ENCODE measurements at regions not wholly inside any gene's neighbourhood (a gene's known extent, or its start where the extent isn't known, plus 50 kb on each side); places are given as distances from the start of the nearest gene placed in this dataset.
A peak's percentile ranks its signal among the peaks of the same experiment; 100 is the strongest.
"Not testable (repeated sequence)": the region's sequence is repeated elsewhere in the genome, so short reads cannot be mapped to it uniquely, and the experiment has no call there.

- DNase-seq (ENCODE audit: low spot score): no peak
- no peak for FAIRE-seq
These were observed 153.0 kb downstream of the ASB9 start for GRCh38 chrX:15116900-15117299.

- DNase-seq (ENCODE audit: low spot score) (no peak), FAIRE-seq (no peak)
These were observed 154.9 kb downstream of the ASB9 start for GRCh38 chrX:15114743-15115566.

- FAIRE-seq (no peak), DNase-seq (ENCODE audit: low spot score) (no peak)
These were observed 162.4 kb downstream of the ASB9 start for GRCh38 chrX:15107367-15107988.

DNA sequence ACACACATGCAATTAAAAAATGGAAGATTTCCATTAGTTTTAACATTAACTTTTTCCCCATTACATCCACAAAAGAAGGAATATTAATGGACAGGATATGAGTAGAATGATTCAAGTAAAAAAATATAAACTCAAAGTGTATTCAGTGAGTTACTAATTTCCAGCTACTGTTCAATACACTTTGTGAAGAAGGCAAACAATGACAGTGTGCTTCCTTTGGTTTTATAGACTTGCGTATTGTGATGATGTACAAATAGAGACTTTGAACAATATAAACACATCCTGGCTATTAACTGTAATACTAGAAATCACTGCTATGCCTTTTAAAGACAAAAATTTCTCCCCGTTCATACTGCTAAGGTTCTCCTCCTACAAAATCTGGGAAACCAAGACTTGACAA is 171.4 kb downstream of the ASB9 start:
- DNase-seq (ENCODE audit: low spot score) (no peak), FAIRE-seq (no peak)

DNA sequence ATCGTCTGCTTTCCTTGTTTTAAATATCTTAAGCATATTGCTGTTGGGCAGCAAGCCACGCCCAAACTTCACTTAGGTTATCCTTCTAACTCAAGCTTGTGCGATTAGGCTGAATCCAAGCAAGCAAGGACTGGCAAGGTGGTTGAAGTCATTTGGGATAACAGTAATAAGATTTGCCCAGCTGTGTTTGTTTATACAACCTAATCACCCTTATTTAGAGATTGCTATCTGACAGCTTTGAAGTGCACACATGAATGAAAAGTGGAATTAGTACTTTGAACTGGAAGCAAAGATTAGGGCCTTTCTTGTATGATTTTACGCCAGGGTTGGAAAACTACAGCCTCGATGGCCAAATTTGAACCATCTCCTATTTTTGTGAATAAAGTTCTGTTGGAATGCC is 182.1 kb downstream of the ASB9 start:
- FAIRE-seq: no peak

GRCh38 chrX:15073313-15073712 is 196.6 kb downstream of the ASB9 start:
- FAIRE-seq (no peak), DNase-seq (ENCODE audit: low spot score) (no peak)

More for the DNA sequence above, 182.1 kb downstream of the ASB9 start:
- no peak for DNase-seq (ENCODE audit: low spot score)

DNA sequence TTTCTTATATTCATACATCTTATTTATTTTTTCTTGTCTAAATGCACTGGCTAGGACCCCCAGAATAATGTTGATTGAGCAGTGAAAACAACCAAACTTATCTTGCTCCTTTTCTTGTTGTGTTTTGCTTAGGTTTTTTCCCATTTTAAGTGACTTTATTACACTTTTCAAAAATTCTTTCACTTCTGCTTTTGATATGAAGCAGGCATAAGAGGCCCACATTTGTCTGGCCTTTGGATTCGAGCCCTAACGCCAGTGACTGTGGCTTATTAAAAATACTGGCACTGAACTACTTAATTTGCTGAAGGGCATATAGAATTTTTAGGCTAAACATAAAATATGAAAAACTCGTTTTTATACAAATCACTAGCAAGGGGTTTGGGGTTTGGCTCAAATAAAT is 197.0 kb downstream of the ASB9 start:
- no peak for DNase-seq (ENCODE audit: low spot score)
- FAIRE-seq: no peak

DNA sequence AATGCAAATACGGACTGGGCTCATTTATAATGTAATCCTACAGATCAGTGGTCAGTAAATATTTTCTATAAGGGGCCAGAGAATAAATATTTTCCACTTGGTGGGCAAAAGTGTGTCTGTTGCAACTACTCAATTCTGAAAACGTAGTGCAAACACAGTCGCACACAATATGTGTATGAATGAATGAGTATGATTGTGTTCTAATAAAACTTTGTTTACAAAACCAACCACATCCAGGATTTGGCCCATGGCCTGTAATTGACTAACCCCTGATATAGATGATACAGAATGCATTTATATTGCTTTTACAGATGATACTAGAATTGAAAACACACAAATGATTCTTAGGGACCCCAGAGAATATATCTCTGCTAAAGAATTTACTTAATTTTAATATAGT is 197.6 kb downstream of the ASB9 start:
- FAIRE-seq: no peak
- no peak for DNase-seq (ENCODE audit: low spot score)

- DNase-seq (ENCODE audit: low spot score): no peak
- FAIRE-seq: no peak
These were observed 186.3 kb downstream of the MOSPD2 start for GRCh38 chrX:15059474-15059873.

DNA sequence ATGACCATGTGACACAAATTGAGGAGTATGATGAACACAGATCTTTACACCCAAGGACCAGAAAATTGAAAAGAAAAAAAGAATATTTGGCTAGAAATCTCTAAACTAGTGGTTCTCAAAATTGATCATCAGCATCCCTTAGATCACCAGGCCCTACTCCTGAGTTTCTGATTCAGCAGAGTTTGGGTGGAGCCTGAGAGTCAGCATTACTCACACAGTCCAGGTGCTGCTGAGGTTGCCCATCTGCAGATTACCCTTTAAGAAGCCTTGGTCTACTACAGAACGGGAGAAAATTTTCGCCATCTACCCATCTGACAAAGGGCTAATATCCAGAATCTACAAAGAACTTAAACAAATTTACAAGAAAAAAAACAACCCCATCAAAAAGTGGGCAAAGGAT is 182.8 kb downstream of the MOSPD2 start:
- FAIRE-seq (no peak), DNase-seq (ENCODE audit: low spot score) (no peak)

DNA sequence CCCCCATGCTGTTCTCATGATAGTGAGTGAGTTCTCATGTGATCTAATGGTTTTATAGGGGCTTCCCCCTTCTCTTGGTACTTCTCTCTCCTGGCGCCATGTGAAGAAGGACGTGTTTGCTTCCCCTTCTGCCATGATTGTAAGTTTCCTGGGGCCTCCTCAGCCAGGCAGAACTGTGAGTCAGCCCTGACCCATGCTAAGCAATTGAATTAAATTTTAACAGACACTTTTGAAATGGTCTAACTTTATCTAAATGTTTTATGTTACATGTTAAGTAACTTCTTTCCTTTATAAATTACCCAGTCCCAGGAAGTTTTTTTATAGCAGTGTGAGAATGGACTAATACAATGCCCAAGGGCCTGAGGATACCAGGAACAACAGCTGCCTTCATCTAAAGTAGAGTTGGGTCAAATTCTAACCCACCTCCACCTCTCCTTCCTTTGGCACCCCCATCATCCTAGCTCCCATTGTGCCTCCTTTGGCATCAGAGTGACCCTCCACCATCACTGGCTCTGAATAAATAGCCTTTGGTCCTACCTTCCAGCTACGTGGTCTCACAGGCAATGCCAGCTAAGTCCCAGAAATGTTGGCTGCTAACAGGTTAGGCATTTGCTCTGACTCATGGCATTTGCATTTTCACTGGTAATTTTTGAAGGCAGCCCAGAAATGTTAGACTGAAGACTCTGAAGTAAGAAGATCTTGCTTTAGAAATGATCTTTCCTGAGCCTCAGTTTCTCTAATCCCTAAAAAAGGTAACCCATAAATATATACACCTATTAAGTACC is 182.1 kb downstream of the MOSPD2 start:
- no peak for FAIRE-seq
- peak; percentile 3 for DNase-seq (ENCODE audit: low spot score)

DNA sequence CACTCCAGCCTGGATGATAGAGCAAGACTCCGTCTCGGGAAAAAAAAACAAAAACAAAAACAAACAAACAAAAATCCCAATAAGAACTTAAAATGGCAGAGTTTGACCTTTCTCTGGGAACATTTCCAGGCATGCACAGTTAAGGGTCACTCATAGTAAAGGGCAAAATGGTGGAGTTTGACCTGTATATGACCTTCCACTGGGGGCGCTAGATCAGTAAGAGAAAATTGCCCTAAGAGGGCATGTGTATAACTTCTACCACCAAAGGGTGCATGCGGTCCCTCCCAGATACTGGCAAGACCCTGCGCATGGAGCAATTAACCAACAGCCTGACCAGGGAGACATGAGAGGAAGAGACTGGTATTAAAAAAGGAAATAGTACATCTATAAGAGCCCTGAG is 177.2 kb downstream of the MOSPD2 start:
- DNase-seq (ENCODE audit: low spot score) (no peak), FAIRE-seq (no peak)

GRCh38 chrX:15043538-15043937 is 170.3 kb downstream of the MOSPD2 start:
- FAIRE-seq (peak; percentile 83), DNase-seq (ENCODE audit: low spot score) (peak; percentile 46)

DNA sequence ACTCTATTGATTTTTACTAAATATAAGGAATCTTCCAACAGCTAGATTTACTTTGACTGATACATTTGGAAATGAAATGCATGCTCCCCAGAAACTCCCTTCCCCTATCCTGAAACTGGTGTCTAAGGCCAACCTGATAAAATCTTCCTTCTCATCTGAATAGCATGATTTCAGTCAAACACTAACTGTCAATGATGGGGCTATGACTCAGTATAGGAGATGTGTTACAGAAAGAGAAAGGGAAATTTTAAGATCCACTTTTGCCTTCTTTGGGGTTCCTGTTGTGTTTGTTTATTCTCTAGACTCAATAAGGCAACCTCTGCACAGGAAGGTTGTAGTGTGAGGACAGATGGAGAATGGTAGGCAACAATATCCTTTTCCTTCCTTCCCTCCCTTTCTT is 160.7 kb downstream of the MOSPD2 start:
- DNase-seq (ENCODE audit: low spot score) (no peak), FAIRE-seq (no peak)

- DNase-seq (ENCODE audit: low spot score) (no peak), FAIRE-seq (no peak)
These were observed 144.3 kb downstream of the MOSPD2 start for GRCh38 chrX:15017491-15017890.

GRCh38 chrX:15016051-15016450 is 142.8 kb downstream of the MOSPD2 start:
- DNase-seq (ENCODE audit: low spot score): no peak
- no peak for FAIRE-seq

DNA sequence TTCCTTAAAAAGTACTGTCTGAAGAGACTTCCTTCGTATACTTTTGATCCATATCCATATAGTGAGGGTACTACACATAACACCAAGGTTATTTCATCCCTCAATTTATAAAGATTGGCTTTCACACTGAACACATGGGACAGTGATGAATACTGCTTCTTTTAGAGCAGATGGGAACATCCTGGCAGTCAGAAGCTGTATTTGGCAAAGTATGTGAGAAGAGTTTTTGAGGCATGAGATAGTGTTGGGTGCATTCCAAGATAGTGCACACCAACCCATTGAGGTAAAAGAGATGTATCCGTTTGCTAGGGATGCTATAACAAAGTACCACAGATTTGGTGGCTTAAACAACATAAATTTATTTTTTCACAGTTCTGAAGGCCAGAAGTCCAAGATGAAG is 141.1 kb downstream of the MOSPD2 start:
- DNase-seq (ENCODE audit: low spot score) (no peak), FAIRE-seq (no peak)

DNA sequence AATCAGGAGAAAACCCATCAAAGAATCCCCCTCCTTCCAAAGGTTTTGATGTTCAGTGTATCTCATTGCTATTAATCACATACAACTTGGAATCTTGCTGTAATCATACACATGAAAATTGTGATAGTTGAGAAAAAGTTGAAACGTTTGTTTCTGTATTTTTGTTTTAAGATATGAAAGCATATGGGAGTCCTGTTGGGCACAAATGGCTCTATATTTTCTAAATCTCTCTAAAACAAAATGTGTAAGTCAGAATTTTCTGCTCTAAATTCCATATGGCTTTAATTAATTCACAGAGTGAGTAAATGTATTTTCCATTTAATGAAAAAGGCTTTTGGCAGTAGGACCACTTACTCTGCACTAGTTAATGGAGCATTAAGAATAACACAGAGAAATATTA is 140.2 kb downstream of the MOSPD2 start:
- DNase-seq (ENCODE audit: low spot score) (no peak), FAIRE-seq (no peak)

DNA sequence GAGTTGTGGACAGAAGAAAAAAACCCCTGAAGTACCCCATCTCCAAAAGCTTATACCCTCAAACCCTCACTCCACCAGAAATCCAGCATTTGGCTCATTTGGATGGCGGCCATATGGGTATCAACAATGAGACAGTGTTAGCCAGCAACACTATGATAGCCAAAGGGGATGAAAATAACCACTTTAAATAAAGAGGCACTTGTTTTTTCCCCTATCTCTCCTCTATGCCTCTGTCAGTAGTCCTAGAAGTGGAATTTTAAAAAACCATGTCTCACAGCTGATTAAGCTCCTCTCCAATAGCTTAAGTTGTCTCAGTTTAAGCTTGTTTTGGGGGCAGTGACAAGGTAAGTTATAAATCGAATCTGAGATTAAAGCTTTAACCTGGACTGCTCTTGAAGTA is 124.0 kb downstream of the MOSPD2 start:
- FAIRE-seq (no peak), DNase-seq (ENCODE audit: low spot score) (no peak)

DNA sequence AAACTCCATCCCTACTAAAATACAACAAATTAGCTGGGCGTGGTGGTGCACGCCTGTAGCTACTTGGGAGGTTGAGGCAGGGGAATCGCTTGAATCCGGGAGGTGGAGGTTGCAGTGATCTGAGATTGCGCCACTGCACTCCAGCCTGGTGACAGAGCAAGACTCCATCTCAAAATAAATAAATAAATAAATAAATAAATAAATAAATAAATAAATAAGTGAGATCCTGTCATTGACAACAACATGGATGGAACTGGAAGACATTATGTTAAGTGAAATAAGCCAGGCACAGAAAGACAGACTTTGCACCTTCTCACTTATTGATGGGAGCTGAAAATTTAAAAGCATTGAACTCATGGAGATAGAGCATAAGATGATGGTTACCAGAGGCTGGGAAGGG is 111.2 kb downstream of the MOSPD2 start:
- FAIRE-seq; DNase-seq (ENCODE audit: low spot score): not testable (repeated sequence)

Data from RCC 7860 (cell line).